Activated CD4-positive, CD25-positive, alpha-beta regulatory T cell treated with anti-CD3 and anti-CD28 coated beads, Interleukin-2, amount 50 U/mL, for 24 hours (primary cell): ENCODE measurements at regions not wholly inside any gene's neighbourhood (a gene's known extent, or its start where the extent isn't known, plus 50 kb on each side); places are given as distances from the start of the nearest gene placed in this dataset.
"Not testable (repeated sequence)": the region's sequence is repeated elsewhere in the genome, so short reads cannot be mapped to it uniquely, and the experiment has no call there.

Experiments used
- ATAC-seq, 2 donors: fragments of 150-1000 bp; cut with Tn5 transposase; one replicate each; pipeline ENCODE4 v1.10.0; 2021; ENCODE audit warnings: mild to moderate bottlenecking in 1 of 2, moderate library complexity in 1 of 2

GRCh38 chr21:28396421-28396820 lies 596.3 kb downstream of the LTN1 start:
- no peak for ATAC-seq

GRCh38 chr21:28393279-28393678 lies 599.4 kb downstream of the LTN1 start:
- ATAC-seq, result no peak

GRCh38 chr21:28391938-28392849 lies 600.5 kb downstream of the LTN1 start:
- ATAC-seq, result no peak

- no peak for ATAC-seq
Observed at GRCh38 chr21:28387220-28387619, 605.5 kb downstream of the LTN1 start.

DNA sequence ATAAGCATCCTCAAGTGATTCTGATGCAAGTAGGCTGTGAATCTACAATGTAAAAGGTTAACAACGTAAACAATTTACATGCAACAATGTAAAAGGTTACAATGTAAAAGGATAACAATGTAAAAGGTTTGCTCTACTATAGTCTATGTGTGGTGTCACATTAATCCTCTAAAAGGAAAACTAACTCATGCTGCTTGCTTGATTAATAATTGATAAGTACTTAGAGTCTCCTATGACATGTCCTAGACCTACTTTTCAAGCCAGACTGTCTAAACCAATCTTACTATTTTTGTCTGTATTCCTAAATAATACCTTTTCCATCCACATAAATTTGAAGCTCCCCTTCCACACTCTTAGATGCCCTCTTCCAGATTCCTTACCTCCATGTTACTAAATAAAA lies 606.8 kb downstream of the LTN1 start:
- ATAC-seq, result no peak

GRCh38 chr21:28381000-28381745 lies 611.5 kb downstream of the LTN1 start:
- ATAC-seq, result not testable (repeated sequence)

- no peak for ATAC-seq
Observed at GRCh38 chr21:28380241-28380640, 612.4 kb downstream of the LTN1 start.

- ATAC-seq, result no peak
Observed at GRCh38 chr21:28378026-28378425, 614.7 kb downstream of the LTN1 start.

GRCh38 chr21:28375708-28376385 lies 616.8 kb downstream of the LTN1 start:
- no peak for ATAC-seq

GRCh38 chr21:28374881-28375280 lies 617.8 kb downstream of the LTN1 start:
- ATAC-seq, result no peak

DNA sequence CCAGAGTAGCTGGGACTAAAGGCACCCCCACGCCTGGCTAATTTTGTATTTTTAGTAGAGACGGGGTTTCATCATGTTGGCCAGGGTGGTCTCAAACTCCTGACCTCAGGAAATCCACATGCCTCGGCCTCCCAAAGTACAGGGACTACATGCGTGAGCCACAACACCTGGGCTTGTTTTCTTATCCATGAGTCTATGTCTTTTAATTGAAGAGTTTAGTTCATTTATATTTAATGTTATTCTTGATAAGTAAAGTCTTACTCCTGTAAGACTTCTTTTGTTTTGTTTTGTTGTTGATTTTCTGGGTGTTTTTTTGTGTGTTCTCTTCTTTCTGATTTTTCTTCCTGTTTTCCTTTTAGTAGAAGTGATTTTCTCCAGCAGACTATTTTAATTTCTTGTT lies 621.0 kb downstream of the LTN1 start:
- ATAC-seq, result no peak

GRCh38 chr21:28359300-28359699 lies 633.4 kb downstream of the LTN1 start:
- ATAC-seq, result no peak

GRCh38 chr21:28358702-28359101 lies 634.0 kb downstream of the LTN1 start:
- ATAC-seq, result no peak

DNA sequence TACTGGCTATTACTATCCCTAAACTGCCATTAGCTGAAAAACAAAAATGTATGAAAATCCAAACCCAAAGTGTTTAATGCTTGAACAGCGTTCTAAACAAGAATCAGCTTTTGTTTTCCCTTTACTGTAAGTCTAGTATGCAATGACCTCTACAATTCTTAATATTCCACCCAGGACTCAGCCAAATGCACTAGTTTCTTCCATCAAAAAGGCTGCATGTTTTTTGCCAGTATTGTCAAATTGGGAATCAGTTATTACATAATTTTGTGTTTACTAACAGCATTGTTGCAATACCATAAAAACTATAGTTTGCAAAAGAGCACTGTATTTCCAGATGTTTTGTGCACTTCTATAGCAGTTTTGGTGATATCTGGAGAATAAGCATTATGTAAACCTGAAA lies 634.5 kb downstream of the LTN1 start:
- no peak for ATAC-seq

DNA sequence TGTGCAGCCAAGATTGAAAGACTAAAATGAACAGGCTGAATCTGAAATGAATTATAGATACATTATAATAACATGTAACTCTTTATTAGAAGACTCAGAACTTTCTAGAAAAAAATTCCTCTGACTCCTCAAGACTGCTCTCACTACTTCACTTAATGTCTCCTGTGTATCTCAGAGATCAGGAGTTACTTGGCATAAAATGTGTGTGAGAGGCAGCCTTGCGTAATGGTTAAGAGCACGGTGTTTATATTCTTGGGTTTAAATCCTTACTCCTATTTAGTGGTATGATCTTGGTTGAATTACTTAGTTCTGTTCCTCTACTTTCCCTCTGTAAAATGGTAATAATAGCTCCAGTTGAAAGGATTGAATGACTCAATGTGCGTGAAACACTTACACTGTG lies 634.9 kb downstream of the LTN1 start:
- ATAC-seq, result no peak

- ATAC-seq, result no peak
Observed at GRCh38 chr21:28356422-28356821, 636.3 kb downstream of the LTN1 start.

DNA sequence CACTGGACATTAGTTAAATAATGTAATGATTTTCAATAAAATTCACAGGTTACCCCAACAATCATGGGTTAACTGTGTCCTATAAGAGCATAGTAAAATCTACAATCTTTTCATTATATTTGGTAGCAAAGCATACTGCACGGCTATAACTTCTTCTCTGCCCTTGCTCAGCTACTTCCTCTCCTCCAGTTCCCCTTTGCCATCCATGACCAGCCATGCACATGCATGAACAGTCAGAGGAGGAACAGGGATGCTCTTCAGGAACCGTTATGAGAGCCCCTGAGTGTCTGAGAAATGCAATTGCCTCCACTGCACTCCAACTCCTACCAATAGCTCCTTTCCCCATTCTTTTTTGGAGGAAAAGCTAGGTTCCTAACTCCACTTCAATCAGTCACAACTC lies 646.7 kb downstream of the LTN1 start:
- no peak for ATAC-seq

DNA sequence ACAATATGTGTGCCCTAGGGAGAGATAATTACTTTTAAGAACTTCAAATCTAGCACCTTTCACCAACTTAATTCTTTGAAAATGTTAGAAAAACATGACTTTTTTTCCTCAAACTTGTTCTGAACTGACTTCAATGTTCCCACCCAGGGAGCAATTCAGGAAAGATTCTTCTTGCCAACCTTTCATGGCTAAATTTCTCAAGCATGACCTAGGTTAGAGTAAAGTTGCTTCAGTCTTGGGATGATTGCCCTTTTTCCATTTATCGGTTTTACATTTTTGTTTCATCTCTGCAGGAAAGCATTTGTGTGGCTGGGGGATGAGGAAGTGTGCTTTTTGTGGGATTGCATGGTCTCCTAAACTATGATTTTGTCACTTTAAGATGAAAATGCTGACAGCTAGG lies 647.7 kb downstream of the LTN1 start:
- no peak for ATAC-seq

GRCh38 chr21:28342212-28342810 lies 650.4 kb downstream of the LTN1 start:
- no peak for ATAC-seq

DNA sequence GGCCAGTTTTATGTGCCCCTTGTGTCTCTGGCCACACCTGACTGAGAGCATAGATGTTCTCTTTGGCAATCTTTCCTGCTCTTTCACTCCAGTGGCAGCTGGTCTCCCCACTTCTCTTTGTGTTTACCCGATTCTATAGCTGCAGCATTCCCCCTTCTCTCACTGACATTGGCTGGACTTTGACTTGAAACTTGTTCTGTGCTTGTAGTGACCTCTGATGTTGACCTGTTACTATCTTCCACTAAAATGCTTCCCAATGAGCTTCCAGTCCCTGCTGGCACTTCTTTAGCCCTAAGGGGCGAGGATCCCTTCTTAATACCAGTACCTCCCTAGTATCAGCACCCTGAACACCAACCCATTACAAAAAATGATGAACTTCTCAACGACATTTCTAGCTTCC lies 653.3 kb downstream of the LTN1 start:
- ATAC-seq, result no peak

GRCh38 chr21:28338701-28339305 lies 653.9 kb downstream of the LTN1 start:
- no peak for ATAC-seq

GRCh38 chr21:28337315-28337714 lies 655.4 kb downstream of the LTN1 start:
- ATAC-seq, result no peak

GRCh38 chr21:28336314-28336713 lies 656.4 kb downstream of the LTN1 start:
- no peak for ATAC-seq
